ENCODE measurements at regions not wholly inside any gene's neighbourhood (a gene's known extent, or its start where the extent isn't known, plus 50 kb on each side); places are given as distances from the start of the nearest gene placed in this dataset.

DNA sequence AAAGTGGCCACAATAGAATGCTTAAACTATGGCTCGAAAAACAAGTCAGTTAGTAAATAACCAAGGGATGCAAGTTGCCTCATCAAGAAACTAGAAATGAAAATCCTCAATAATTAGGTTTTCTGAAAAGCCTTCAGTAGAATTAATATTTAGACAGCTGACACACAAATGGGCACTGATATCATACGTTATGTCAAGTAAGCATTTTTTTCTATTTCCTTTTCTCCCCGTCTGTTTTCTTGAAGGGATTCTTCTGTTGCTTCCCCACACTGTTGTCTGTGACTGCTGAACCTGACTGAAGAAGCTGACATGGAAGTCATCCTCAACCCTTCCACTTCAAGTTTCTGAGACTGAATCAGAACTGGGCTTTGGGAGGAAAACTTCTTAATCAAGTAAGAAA lies 151.8 kb upstream of the CADM2 start:
- DNase-seq (no peak), ATAC-seq (ENCODE audit: poor library complexity) (no peak)
- no peak overlapping the region for H3K27ac Mint-ChIP-seq
- TF ChIP-seq, protein P1, sequence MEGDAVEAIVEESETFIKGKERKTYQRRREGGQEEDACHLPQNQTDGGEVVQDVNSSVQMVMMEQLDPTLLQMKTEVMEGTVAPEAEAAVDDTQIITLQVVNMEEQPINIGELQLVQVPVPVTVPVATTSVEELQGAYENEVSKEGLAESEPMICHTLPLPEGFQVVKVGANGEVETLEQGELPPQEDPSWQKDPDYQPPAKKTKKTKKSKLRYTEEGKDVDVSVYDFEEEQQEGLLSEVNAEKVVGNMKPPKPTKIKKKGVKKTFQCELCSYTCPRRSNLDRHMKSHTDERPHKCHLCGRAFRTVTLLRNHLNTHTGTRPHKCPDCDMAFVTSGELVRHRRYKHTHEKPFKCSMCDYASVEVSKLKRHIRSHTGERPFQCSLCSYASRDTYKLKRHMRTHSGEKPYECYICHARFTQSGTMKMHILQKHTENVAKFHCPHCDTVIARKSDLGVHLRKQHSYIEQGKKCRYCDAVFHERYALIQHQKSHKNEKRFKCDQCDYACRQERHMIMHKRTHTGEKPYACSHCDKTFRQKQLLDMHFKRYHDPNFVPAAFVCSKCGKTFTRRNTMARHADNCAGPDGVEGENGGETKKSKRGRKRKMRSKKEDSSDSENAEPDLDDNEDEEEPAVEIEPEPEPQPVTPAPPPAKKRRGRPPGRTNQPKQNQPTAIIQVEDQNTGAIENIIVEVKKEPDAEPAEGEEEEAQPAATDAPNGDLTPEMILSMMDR (IDR thresholded peaks at IDR 0.05) = no peak
- H3K9me3 Mint-ChIP-seq = peaks cover 14% of the 10 kb centered on the region
- no peaks in the 10 kb centered on the region for H3K36me3 Mint-ChIP-seq (ENCODE audit: low read depth)
- no peak overlapping the region for H3K27ac ChIP-seq (ENCODE audit: low read depth in 1 of 2, low read length in 2 of 2)
- ChIA-PET POLR2A (no interaction called here), CTCF (no interaction called here)
- no peaks in the 10 kb centered on the region for H3K4me1 ChIP-seq (ENCODE audit: insufficient read depth, low read length)
- intact Hi-C loops (cut with DNase I, micrococcal nuclease) = no loop called here
- no peak overlapping the region for H3K4me3 ChIP-seq (ENCODE audit: low read length)
- no peak overlapping the region for H3K4me3 Mint-ChIP-seq
- no peaks in the 10 kb centered on the region for H3K4me1 Mint-ChIP-seq (ENCODE audit: low read depth)
- no peaks in the 10 kb centered on the region for H3K27me3 Mint-ChIP-seq
- H3K9me3 ChIP-seq (ENCODE audit: control insufficient read depth in 1 of 2, insufficient read depth in 1 of 2, low read length in 2 of 2) = no peaks in the 10 kb centered on the region
- H3K27me3 ChIP-seq (ENCODE audit: control insufficient read depth in 1 of 2, insufficient read depth in 2 of 2, low read length in 2 of 2) = no peaks in the 10 kb centered on the region
- no peaks in the 10 kb centered on the region for H3K36me3 ChIP-seq (ENCODE audit: insufficient read depth, low read length)

DNA sequence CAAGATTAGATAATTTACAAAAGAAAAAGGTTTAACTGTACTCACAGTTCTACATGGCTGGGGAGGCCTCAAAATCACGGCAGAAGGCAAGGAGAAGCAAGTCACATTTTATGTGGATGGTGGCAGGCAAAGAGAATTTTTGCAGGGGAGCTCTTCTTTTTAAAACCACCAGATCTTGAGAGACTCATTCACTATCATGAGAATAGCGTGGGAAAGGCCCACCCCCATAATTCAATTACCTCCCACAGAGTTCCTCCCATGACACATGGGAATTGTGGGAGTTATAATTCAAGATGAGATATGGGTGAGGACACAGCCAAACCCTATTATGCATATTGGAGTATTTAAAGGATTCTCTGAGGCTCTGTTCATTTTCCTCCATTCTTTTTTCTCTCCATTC lies 138.7 kb upstream of the CADM2 start:
- H3K9me3 Mint-ChIP-seq = peaks cover 3% of the 10 kb centered on the region
- H3K36me3 Mint-ChIP-seq (ENCODE audit: low read depth) = no peaks in the 10 kb centered on the region
- H3K4me1 Mint-ChIP-seq (ENCODE audit: low read depth) = no peaks in the 10 kb centered on the region
- Histone ChIP-seq H3K4me3 (ENCODE audit: low read length) (no peak overlapping the region), H3K9me3 (ENCODE audit: control insufficient read depth in 1 of 2, insufficient read depth in 1 of 2, low read length in 2 of 2) (peaks cover 0 to 14% of the 10 kb centered on the region in 2 experiments), H3K27me3 (ENCODE audit: control insufficient read depth in 1 of 2, insufficient read depth in 2 of 2, low read length in 2 of 2) (no peaks in the 10 kb centered on the region), H3K36me3 (ENCODE audit: insufficient read depth, low read length) (no peaks in the 10 kb centered on the region), H3K27ac (ENCODE audit: low read depth in 1 of 2, low read length in 2 of 2) (no peak overlapping the region), H3K4me1 (ENCODE audit: insufficient read depth, low read length) (no peaks in the 10 kb centered on the region)
- CTCF ChIA-PET = no interaction called here
- H3K27me3 Mint-ChIP-seq = no peaks in the 10 kb centered on the region
- intact Hi-C loops (cut with DNase I, micrococcal nuclease) = no loop called here
- POLR2A ChIA-PET = no interaction called here
- TF ChIP-seq, protein P1 (IDR thresholded peaks at IDR 0.05) = no peak
- no peak for DNase-seq
- no peak for ATAC-seq (ENCODE audit: poor library complexity)
- H3K4me3 Mint-ChIP-seq = no peak overlapping the region
- no peak overlapping the region for H3K27ac Mint-ChIP-seq

DNA sequence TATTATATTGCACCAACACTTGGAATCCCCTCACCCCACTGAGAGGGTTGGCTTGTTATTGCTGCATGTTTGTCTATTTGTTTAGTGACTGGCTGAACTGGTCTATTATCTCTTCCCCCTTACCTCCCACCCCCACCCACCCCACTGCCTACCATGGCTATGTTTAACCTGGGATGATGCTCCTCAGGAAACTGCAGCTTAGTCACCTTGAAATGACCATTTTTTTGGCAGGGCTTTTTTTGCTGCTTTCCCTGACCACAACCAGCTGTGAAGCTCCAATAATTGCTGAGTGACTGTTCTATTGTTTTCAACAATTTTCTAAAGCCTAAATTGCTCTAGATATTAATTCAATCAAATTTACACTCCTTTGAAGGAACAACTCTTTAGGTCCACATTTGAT lies 137.9 kb upstream of the CADM2 start:
- Histone ChIP-seq H3K4me3 (ENCODE audit: low read length) (no peak overlapping the region), H3K27me3 (ENCODE audit: control insufficient read depth in 1 of 2, insufficient read depth in 2 of 2, low read length in 2 of 2) (no peaks in the 10 kb centered on the region), H3K36me3 (ENCODE audit: insufficient read depth, low read length) (no peaks in the 10 kb centered on the region), H3K4me1 (ENCODE audit: insufficient read depth, low read length) (no peaks in the 10 kb centered on the region), H3K9me3 (ENCODE audit: control insufficient read depth in 1 of 2, insufficient read depth in 1 of 2, low read length in 2 of 2) (peaks cover 0 to 8% of the 10 kb centered on the region in 2 experiments), H3K27ac (ENCODE audit: low read depth in 1 of 2, low read length in 2 of 2) (no peak overlapping the region)
- ChIA-PET CTCF (no interaction called here), POLR2A (no interaction called here)
- H3K4me1 Mint-ChIP-seq (ENCODE audit: low read depth) = no peaks in the 10 kb centered on the region
- ATAC-seq (ENCODE audit: poor library complexity) (no peak), DNase-seq (no peak)
- intact Hi-C loops (cut with DNase I, micrococcal nuclease) = no loop called here
- peaks cover 3% of the 10 kb centered on the region for H3K9me3 Mint-ChIP-seq
- no peaks in the 10 kb centered on the region for H3K27me3 Mint-ChIP-seq
- no peaks in the 10 kb centered on the region for H3K36me3 Mint-ChIP-seq (ENCODE audit: low read depth)
- no peak overlapping the region for H3K4me3 Mint-ChIP-seq
- no peak overlapping the region for H3K27ac Mint-ChIP-seq
- TF ChIP-seq, protein P1 (IDR thresholded peaks at IDR 0.05) = no peak

Data from CD4-positive, alpha-beta T cell (primary cell).